Epithelial cell of esophagus (primary cell): ENCODE measurements at regions not wholly inside any gene's neighbourhood (a gene's known extent, or its start where the extent isn't known, plus 50 kb on each side); places are given as distances from the start of the nearest gene placed in this dataset.
A peak's percentile ranks its signal among the peaks of the same experiment; 100 is the strongest.

Experiments
- DNase-seq: peaks from one replicate; pipeline ENCODE4 v3.0.0; 2010; ENCODE audit warnings: low read depth
- H3K4me3 ChIP-seq: 2 replicates; pipeline ENCODE4 v1.5.1; 2011; ENCODE audit warnings: mild to moderate bottlenecking, low read length, control low read depth
- CTCF ChIP-seq: IDR thresholded peaks from 2 replicates; pipeline ENCODE4 v1.5.1; 2011; ENCODE audit warnings: low read depth, mild to moderate bottlenecking, low read length, control low read depth, inconsistent platforms; ENCODE audit not compliant: insufficient read depth; ENCODE audit errors: missing control alignments

- no peak overlapping the region for H3K4me3 ChIP-seq
- peak; percentile 16 for DNase-seq
- TF ChIP-seq CTCF, result no peak
These were observed 978.5 kb downstream of the TBC1D32 start for GRCh38 chr6:120355822-120356221.

GRCh38 chr6:120354452-120355098, 979.7 kb downstream of the TBC1D32 start:
- TF ChIP-seq CTCF, result no peak
- peak; percentile 83 for DNase-seq

GRCh38 chr6:120352491-120352890, 981.8 kb downstream of the TBC1D32 start:
- no peak for DNase-seq
- TF ChIP-seq CTCF, result no peak
- H3K4me3 ChIP-seq, result no peak overlapping the region

More at GRCh38 chr6:120354452-120355098, 979.7 kb downstream of the TBC1D32 start:
- H3K4me3 ChIP-seq, result no peak overlapping the region

- no peak for DNase-seq
- TF ChIP-seq CTCF, result no peak
- H3K4me3 ChIP-seq, result no peak overlapping the region
These were observed 985.4 kb downstream of the TBC1D32 start for GRCh38 chr6:120348926-120349325.

- no peak for DNase-seq
- no peak overlapping the region for H3K4me3 ChIP-seq
- TF ChIP-seq CTCF, result no peak
These were observed 979.0 kb upstream of the MAN1A1 start for GRCh38 chr6:120328521-120328920.

- H3K4me3 ChIP-seq, result no peak overlapping the region
- no peak for TF ChIP-seq CTCF
- no peak for DNase-seq
These were observed 971.1 kb upstream of the MAN1A1 start for GRCh38 chr6:120320481-120321162.
